Jurkat, Clone E6-1 (cell line): ENCODE measurements at regions not wholly inside any gene's neighbourhood (a gene's known extent, or its start where the extent isn't known, plus 50 kb on each side); places are given as distances from the start of the nearest gene placed in this dataset.
"Not testable (repeated sequence)": the region's sequence is repeated elsewhere in the genome, so short reads cannot be mapped to it uniquely, and the experiment has no call there.

Source experiments
- DNase-seq: peaks from one replicate; pipeline ENCODE4 v3.0.0-alpha.2; 2011; ENCODE audit warnings: low read depth, low spot score
- H3K4me3 ChIP-seq: 2 replicates; pipeline ENCODE4 v1.5.1; 2011; ENCODE audit warnings: mild to moderate bottlenecking, low read length, control low read depth, moderate library complexity

DNA sequence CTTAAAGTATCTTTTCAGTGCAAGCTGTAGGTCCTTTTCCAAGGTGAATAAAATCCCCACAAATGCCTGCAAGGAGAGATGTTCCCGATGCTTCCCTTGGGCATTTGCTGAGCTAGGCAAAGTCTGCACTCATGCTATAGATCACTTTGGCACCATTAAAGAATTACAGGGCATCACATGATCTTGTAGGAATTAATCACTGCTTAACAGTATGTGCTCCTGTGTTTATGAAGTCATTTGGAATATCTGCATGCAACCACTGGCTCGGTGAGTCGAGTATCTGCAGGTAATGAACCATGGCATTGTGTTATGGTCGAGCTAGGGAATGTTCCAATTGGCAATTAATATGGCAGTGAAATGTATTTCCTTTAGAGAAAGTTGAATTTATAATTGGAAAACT lies 615.1 kb downstream of the TLE1 start:
- DNase-seq, result no peak
- no peak overlapping the region for H3K4me3 ChIP-seq

DNA sequence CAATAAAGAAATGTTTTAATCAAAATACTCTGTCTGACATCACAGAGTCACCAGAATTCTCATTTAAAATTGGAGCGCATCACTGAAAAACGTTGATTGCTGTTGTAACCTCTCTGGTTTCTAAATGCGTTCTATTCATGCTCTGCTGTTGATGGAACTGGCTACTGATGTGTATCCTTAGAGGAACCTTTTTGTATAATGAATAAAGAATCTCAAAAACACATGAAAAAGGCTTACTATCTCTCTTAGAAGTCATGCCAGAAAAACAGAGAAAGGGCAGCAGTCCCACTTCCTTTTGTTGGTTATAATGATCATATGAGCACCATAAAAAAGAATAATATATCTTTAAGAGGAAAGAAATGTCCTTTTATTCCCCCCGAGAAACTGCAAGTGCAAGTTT lies 615.5 kb downstream of the TLE1 start:
- H3K4me3 ChIP-seq, result no peak overlapping the region
- peak; percentile 41 for DNase-seq

DNA sequence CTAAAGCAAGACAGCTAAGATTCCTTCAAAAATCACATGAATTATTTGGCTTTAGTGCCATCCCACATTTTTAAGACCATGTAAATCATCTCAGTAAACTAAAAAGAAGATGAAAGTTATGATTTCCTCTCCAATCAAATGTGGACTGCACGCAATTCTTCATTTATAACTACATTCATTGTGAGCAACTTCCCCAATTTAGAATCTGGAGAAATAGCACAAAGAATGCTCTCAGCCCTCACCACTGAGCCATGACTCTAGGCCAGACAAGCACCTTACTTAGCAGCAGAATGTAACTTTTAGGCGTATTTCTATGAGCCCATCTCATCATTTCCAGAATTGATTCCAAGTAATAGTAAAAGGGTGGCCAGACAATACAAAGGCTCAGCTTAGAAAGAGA lies 616.6 kb downstream of the TLE1 start:
- H3K4me3 ChIP-seq, result no peak overlapping the region
- no peak for DNase-seq

DNA sequence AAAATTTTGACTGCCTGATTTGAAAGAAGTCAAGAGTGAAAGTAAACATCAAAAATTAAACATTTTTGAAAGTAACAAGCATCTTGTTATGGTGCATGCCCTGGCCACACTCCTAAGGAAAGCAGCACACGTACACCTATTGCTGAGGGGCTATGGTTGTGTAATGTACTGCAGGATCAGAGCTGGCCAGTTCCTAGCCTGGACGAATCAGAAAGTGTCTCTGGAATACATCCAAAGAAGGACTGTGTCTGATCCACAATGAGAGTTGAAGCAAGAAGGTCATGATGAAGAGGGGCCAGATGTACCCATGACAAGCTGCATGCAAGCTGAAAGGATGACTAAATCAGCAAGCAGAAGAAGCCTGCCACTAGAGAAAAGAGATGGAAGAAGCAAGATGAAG lies 618.2 kb downstream of the TLE1 start:
- H3K4me3 ChIP-seq, result no peak overlapping the region
- no peak for DNase-seq

DNA sequence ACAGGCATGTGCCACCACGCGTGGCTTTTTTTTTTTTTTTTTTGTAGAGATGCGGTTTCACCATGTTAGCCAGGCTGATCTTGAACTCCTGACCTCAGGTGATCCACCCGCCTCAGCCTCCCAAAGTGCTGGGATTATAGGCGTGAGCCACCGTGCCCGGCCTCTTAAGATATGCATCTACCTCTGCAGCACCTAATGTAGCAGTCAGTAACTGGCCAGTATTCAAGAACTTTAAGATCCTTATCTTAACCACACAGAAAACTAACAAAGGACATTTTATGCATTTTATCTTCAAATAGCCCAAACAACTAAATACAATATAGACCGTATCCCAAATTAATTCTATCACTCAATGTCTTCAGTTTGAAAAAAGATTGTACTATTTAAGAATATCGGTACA lies 618.7 kb downstream of the TLE1 start:
- no peak overlapping the region for H3K4me3 ChIP-seq
- DNase-seq, result no peak

DNA sequence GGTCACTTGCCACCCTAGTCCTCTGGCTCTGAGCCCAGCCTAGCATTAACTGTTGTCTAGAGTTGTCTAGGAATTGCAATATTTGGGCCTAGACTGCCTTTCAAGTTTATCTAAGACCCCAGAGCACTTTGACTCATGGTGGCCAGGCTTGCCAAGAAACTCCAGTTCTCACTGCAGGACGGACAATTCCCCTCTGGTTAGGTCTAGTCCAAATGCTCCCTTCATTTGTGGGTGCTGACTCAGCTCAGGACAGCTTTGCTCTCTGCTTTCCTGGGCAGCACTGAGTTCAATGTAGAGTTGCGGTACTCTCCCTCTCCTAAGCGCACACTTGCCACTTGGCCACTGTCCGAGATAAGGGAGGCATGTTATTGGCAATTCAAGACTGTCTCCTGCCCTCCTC lies 619.4 kb downstream of the TLE1 start:
- no peak overlapping the region for H3K4me3 ChIP-seq
- no peak for DNase-seq

DNA sequence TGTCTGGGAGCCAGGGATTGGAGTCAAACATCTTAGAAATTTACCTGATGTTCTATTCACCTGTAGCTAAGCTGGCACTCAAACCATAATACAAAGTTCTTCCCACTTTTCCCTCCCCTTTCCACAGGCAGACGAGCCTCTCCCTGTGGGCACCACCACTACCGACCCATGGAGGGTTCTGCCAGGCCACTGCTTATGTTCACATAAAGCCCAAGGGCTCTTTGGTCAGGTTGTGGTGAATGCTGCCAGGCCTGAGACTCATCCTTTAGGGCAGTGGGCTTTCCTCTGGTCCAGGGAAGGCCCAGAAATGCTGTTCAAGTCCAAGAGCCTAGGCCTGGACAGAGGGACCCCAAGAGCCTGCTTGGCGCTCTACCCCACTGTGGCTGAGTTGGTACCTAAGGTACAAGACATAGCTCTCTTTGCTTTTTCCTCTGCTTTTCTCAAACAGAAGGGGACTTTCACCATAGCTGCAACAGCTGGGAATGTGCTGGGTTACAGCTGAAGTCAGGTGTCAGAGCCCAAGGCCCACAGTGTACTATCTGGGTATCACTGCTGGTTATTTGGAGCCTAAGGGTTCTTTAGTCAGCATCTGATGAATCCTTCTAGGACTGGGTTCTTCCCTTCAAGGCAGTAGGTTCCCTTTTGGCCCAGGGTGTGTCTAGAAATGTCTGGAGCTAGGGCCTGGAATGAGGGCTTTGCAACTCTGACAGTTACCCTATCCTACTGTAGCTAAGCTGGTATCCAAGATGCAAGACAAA lies 620.1 kb downstream of the TLE1 start:
- H3K4me3 ChIP-seq, result no peak overlapping the region

DNA sequence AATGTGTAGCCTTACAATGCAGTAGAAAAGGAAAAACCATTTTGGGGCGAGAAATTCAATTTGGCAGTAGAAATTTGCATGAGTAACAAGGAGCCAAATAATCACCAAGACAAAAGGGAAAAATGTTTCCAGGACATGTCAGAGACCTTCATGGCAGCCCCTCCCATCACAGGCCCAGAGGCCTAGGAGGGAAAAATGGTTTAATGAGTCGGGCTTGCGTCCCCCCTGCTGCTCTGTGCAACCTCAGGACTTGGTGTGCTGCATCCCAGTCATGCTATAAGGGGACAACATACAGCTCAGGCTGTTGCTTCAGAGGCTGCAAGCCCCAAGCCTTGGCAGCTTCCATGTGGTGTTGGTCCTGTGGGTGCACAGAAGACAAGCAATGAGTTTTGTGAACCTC lies 626.4 kb downstream of the TLE1 start:
- not testable (repeated sequence) for DNase-seq

More for the DNA sequence above, 620.1 kb downstream of the TLE1 start:
- DNase-seq, result no peak

DNA sequence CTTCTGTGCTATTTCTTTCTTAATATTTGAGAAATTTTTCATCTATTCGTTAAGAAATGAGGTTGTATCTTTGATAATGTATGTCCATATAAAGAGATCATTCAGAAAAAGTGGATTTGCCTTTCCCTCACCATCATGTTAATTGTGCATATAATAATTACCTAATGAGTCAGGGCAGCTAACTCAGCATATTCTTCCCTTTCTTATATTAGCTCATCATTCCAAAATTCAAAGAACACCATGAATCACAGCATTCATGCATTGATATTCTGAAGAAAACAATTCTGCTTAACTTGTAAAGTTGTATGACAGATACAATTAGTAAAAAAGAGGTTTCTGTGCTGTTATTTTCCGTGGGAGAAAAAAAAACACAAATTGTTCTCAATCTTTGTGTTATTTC lies 630.6 kb downstream of the TLE1 start:
- no peak for DNase-seq
- H3K4me3 ChIP-seq, result no peak overlapping the region

More for the DNA sequence above, 626.4 kb downstream of the TLE1 start:
- not testable (repeated sequence) for H3K4me3 ChIP-seq

DNA sequence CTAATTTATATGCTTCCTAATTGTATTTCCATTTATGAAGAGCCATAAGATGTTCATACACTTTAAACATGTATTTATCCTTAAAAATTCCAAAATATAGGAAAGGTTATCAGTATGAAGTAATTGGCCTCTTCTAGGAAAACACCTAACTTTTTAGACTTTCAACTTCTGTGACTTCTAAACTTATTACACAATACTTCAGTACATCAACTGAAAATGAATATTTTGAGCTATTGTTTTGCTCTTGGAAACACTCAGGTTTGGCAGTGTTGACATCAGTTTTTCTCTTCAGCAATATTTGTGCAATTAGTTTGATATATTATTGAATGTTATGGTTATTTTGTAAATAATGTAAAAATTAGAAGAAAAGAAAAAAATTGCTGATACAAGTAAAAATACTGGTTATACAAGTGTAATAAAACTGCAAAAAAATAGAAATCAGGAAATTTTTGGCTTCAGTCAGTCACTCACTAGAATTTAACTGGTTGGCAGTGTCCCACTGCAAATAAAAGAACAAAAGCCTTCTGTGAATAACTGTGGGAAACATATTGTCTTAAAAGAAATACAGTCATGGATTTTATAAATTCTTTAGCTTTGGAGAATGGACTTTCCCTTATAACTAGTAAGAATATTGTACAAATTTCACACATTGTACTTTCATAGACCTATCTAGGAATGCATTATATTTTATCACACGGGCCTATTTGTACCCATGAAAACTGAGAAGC lies 635.9 kb downstream of the TLE1 start:
- DNase-seq, result no peak
- H3K4me3 ChIP-seq, result no peak overlapping the region

DNA sequence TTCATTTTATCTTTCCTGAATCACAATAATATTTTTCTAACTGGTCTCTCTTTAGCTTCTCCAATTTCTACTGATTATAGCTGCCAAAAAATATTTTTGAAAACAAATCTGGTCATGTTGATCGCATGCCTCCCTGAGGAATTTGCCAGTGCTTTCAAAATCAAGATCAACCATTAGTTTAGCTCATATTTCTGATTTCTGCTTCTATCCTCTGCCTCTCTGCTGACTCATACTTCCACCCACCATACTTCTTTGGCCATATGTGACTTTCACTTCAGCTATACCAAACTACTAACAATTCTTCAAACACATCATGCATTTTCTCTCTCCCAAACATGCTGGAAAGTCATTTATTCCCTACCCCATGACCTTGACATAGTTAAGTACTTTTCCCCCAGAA lies 636.5 kb downstream of the TLE1 start:
- no peak for DNase-seq
- no peak overlapping the region for H3K4me3 ChIP-seq

DNA sequence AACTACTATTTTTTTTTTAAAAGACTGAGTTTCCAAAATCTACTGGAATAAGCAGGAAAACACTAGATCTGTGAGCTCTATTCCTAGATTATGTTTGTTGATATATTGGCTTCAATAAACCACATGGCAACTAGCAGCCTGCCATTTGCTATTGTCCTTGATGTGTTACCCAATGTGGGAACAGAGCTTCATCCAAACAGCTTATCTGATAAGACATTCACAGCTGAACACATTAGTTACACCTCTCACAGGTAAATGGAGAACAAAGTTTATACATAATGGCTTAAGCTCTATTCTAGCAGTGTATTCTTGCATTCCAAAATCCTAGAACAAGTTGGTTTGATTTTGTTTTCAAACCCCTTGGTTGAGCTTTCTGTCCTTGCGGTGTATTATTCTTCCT lies 642.1 kb downstream of the TLE1 start:
- H3K4me3 ChIP-seq, result no peak overlapping the region
- no peak for DNase-seq

DNA sequence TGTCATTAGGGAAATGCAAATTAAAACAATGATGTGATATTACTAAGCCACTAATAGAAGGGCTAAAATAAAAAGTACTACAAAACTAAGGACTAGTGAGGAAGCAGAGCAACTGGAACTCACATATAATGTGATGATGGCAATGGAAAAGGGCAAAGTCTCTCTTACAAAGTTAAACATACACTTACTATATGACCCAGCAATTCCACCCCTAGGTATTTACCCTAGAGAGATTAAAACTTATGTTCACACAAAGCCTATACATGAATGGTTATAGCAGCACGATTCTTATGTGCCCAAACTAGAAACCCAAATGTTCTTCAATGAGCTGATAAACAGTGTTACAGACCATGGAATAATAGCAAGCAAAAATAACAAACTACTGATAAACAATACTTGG lies 643.7 kb downstream of the TLE1 start:
- no peak overlapping the region for H3K4me3 ChIP-seq
- no peak for DNase-seq

DNA sequence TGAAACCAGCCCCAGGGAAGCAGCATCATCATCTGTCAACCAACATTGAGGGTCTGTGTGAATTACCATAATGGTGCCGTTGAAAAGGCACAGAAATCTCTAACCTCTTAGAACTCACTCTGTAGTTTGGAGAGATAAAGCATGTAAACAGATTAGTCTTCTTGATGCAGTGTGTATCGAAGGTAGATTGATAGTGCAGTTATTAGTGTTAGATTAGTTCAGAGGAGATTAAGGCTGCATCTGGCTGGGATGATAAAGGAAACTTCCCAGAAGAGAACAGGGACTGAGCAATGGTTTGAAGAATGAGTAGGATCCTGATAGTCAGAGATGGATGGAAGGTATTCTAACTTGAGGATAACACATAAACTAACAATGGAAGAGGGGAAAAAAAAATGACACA lies 651.5 kb downstream of the TLE1 start:
- no peak for DNase-seq
- no peak overlapping the region for H3K4me3 ChIP-seq

DNA sequence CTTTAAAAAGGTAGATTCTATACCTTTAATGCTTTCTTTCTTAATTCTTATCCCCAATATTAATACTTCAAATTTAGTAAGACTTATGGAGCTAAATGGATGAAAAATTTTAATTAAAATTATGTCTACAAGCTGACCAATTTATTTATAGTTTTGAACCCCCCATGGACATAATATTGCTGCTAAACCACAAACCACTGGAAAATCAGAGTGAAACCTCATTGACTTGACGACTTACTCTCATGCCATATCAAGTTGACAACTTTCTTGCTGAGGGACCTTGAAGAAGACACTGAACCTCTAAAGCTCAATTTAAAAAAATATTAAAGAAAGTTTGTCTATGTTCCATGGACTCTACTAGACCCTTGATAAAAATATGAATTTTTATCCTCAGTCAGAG lies 653.7 kb downstream of the TLE1 start:
- no peak for DNase-seq
- no peak overlapping the region for H3K4me3 ChIP-seq

DNA sequence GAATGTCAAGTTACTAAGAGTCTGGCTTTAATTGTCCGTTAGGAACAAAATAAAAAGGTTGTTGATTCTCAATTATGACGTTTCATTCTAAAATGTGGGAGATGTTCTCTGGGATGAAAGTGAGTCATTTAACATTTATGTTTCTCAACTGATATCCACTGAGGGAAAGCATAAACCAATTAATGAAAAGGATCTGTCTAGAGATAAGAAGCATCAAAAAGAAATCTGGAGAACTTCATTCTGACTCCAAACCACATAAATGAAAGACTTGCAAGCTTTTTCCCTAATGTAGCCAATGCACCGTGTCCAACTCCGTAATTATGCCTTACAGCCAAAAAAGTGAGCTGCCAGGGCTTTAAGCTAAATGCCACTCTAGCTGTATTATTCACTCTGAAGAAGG lies 654.2 kb downstream of the TLE1 start:
- peak; percentile 68 for DNase-seq
- no peak overlapping the region for H3K4me3 ChIP-seq

DNA sequence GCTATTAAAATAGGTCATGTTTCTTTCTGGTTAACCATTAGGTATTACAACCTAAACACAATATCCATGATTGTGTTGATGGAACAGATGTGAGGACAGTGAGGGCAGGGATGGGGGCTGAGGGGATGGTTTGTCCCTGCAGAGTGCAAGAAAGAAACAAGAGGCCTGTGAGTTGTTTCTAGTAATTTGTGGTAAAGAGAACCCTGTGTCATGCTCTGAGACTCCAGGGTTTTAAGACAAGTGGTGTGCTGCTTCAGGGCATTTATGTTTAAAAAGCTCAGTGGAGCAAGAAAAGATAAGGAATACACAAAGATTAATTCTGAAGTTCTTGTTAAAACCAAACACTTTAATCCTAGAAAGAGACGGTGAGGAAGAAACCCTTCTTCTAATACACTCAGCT lies 656.5 kb downstream of the TLE1 start:
- DNase-seq, result no peak
- H3K4me3 ChIP-seq, result no peak overlapping the region

DNA sequence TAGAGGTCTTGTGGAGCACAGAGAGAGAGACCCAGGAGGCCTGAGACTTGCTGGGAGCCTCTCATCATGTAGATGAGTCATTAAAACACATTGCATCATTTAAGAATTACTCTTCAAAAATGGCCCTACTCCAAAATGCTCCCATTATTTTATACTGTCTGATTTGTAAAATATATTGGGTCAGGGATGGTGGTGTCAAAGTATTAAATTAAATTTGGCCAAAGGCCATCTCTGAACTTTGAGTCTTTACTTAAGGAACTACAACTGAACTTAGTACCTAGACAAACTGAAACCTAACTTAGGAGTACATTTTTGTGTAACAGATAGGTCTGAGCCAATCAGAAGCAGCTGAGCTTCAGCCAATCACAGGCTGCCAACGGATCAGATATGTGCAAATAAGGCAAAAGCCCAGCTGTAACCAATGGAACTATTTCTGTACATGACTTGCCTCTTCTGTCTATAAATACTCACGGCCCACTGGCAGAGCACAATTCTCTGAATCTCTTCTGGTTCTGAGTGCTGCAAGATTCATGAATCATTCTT lies 657.2 kb downstream of the TLE1 start:
- no peak overlapping the region for H3K4me3 ChIP-seq
- no peak for DNase-seq

DNA sequence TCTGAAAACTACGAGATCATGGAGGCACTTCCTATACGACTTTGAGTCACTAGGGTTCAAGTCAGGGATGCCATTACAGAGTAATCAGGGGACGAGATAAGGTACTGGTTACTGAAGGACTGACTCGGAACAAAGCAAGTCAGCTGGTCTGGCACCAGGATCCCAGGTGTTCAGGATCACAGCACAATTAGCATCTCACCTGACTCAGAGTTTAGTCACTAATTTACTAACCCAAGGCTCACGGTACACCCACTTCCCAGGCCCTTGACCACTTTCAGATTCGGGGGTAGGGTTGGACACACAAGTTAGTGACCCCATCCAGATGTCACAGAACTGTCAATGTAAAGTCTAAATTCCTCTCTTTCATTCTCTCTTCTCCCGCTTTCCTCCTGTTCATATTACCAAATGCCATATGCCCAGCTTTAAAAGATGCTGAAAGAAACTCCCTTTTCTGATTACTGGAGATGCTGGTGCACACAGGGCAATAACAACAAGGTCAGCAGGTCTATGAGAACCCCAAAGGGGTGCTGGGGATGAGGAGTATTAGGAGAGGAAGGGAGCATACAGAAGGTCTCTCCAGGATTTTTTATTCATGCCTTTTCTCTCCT lies 657.8 kb downstream of the TLE1 start:
- no peak for DNase-seq
- H3K4me3 ChIP-seq, result no peak overlapping the region

DNA sequence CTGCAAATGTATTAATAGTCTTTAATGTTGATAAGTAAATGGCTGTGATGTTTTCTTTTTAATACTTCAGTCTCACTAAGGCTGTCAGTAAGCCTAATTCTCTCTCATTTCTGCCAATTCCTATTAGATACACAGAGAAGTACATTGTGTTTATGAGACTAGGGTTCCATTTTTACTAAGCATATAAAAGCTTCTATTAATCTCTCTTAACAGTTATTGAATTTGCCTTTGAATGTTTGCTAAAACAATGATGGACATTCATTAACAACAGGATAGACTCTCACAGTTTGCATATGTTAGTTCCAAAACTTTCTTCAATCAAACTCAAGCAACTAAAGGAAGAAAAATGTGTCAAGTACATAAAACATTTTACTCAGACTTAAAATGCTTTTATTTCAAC lies 659.3 kb downstream of the TLE1 start:
- no peak for DNase-seq
- no peak overlapping the region for H3K4me3 ChIP-seq
